Gastrocnemius medialis (tissue), 4 donors: ENCODE measurements at regions not wholly inside any gene's neighbourhood (a gene's known extent, or its start where the extent isn't known, plus 50 kb on each side); places are given as distances from the start of the nearest gene placed in this dataset.

Source experiments
- CTCF ChIP-seq, 5 experiments: fragments of 450-650 bp in 3 of 5; fragments of 200-600 bp in 2 of 5; sonication (generic) in 2 of 5; IDR thresholded peaks in 4 of 5; conservative IDR thresholded peaks in 1 of 5; 1 replicate in 4 of 5; 2 replicates in 1 of 5; pipeline ENCODE4 v1.5.1; 2016 to 2019; ENCODE audit warnings: antibody characterized with exemption in 5 of 5, mild to moderate bottlenecking in 3 of 5, moderate library complexity in 3 of 5
- POLR2A ChIP-seq, 2 donors: fragments of 450-650 bp; IDR thresholded peaks; one replicate each; pipeline ENCODE4 v1.6.1; 2017; ENCODE audit warnings: antibody characterized with exemption in 2 of 2, mild to moderate bottlenecking in 2 of 2, moderate library complexity in 2 of 2

DNA sequence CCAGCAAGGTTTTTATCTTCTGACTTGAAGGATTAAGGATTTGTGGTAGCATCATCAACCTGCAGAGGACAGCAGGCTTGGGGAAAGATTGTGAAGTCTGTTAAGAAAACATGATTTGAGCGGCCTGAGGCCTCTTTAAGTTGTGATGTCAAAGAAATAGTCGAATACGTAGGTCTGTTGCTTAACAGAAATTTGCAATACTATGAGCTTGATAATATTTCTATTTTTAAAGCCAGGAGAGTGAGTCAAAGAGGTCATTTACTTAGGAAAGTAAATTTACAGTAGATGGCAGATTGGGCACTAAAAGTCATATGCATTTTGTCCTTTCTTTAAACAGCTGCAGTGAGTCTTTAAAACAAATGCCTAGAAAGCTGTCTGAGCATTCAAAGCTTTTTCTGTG is 336.3 kb downstream of the DIPK2A start:
- TF ChIP-seq CTCF (IDR thresholded peaks at IDR 0.05 in 4 of 5, conservative IDR thresholded peaks at IDR 0.05 in 1 of 5) (no peak), POLR2A (IDR thresholded peaks at IDR 0.05) (no peak)
